Stomach (tissue), 4 donors: ENCODE measurements at regions not wholly inside any gene's neighbourhood (a gene's known extent, or its start where the extent isn't known, plus 50 kb on each side); places are given as distances from the start of the nearest gene placed in this dataset.

Experiments
- CTCF ChIP-seq, 7 experiments: fragments of 450-650 bp in 4 of 7; fragments of 200-600 bp in 3 of 7; sonication (generic) in 3 of 7; IDR thresholded peaks; one replicate each; pipeline ENCODE4 v1.5.1; 2016 to 2019; ENCODE audit warnings: antibody characterized with exemption in 7 of 7, control low read depth in 2 of 7, mild to moderate bottlenecking in 1 of 7
- EP300 ChIP-seq: sonication (generic); formaldehyde crosslinking; IDR thresholded peaks from one replicate; pipeline ENCODE4 v1.6.1; 2017; ENCODE audit warnings: antibody characterized with exemption
- POLR2A ChIP-seq, 4 donors: fragments of 450-650 bp; IDR thresholded peaks; one replicate each; pipeline ENCODE4 v1.6.1; 2016; ENCODE audit warnings: antibody characterized with exemption in 4 of 4, control low read depth in 2 of 4, mild to moderate bottlenecking in 1 of 4, moderate library complexity in 1 of 4
- POLR2AphosphoS5 ChIP-seq, 3 donors: sonication (generic); formaldehyde crosslinking; IDR thresholded peaks; one replicate each; pipeline ENCODE4 v1.6.1; 2016; ENCODE audit warnings: antibody characterized with exemption in 3 of 3

DNA sequence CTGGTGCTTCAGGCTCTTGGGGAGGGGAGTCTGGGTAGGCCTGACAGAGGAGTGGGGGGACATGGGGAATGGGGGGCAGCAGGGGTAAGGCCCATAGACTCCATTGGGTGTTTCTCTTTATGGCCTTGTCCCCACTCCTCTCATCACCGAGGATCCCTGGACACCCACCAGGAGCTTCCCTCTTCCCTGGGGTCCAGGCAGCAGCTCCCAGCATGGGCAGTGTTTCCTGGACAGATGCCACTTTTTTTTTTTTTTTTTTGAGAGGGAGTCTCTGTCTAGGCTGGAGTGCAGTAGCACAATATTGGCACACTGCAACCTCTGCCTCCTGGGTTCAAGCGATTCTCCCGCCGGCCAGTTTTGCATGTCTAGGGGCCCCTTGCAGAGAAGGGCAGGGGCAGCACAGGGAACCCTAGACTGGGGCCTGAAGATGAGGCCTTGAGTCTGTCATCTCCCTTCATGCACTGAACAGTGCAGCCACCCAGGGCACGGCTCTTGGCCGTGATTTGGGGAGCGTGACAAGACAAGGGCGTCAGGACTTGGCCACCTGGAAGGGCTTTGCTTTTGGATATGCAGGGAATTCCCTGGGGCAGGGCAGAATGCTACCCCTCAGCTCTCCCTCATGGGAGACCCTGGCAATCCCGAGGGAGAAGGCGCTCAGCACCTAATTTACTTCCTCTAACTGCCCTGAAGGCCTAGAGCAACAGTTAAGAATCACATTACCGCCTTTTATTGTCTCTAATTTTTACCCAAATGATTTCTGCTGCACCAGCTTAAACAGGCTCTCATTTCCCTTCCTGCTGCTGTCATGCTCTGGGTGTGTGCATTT is 213.9 kb upstream of the ZNF536 start:
- TF ChIP-seq CTCF (IDR thresholded peaks at IDR 0.05) = no peak
- no peak for TF ChIP-seq POLR2A (IDR thresholded peaks at IDR 0.05)
- no peak for TF ChIP-seq POLR2AphosphoS5 (IDR thresholded peaks at IDR 0.05)
- TF ChIP-seq EP300 = no peak
